ENCODE measurements at regions not wholly inside any gene's neighbourhood (a gene's known extent, or its start where the extent isn't known, plus 50 kb on each side); places are given as distances from the start of the nearest gene placed in this dataset.

- TF ChIP-seq HNRNPUL1 (IDR thresholded peaks at IDR 0.05; ENCODE audit: low read depth, low read length) (no peak), ERF (CRISPR knock-in tag; IDR thresholded peaks at IDR 0.05) (peak; percentile 92), POGK (CRISPR knock-in tag; conservative IDR thresholded peaks at IDR 0.05) (peak; percentile 92), ZFP1 (CRISPR knock-in tag; IDR thresholded peaks at IDR 0.05) (peak; percentile 92; the same call in 1 of the 2 replicates), ZNF225 (CRISPR knock-in tag; IDR thresholded peaks at IDR 0.05) (peak; percentile 62), NONO (IDR thresholded peaks at IDR 0.05) (no peak), NONO (CRISPR knock-in tag; conservative IDR thresholded peaks at IDR 0.05) (peak; percentile 94), CERS6 (CRISPR knock-in tag; IDR thresholded peaks at IDR 0.05) (no peak), POLR2G (IDR thresholded peaks at IDR 0.05; ENCODE audit: low read depth, low read length) (0 out of 2 replicates have a peak, but pooled peaks have one; percentile 27), PTBP1 (IDR thresholded peaks at IDR 0.05; ENCODE audit: low read depth, low read length, poor library complexity, severe bottlenecking) (no peak), RORA (CRISPR knock-in tag; IDR thresholded peaks at IDR 0.05) (no peak), ZNF598 (CRISPR knock-in tag; IDR thresholded peaks at IDR 0.05; ENCODE audit: borderline replicate concordance) (no peak), ELF4 (CRISPR knock-in tag; IDR thresholded peaks at IDR 0.05; ENCODE audit: borderline replicate concordance) (no peak), ZNF24 (IDR thresholded peaks at IDR 0.05) (no peak), MAX (IDR thresholded peaks at IDR 0.05) (peak; percentile 96), ZNF260 (CRISPR knock-in tag; IDR thresholded peaks at IDR 0.05; ENCODE audit: borderline replicate concordance, low read depth) (no peak), MLX (CRISPR knock-in tag; IDR thresholded peaks at IDR 0.05) (peak; percentile 93)
- TF ChIP-seq, protein P1, sequence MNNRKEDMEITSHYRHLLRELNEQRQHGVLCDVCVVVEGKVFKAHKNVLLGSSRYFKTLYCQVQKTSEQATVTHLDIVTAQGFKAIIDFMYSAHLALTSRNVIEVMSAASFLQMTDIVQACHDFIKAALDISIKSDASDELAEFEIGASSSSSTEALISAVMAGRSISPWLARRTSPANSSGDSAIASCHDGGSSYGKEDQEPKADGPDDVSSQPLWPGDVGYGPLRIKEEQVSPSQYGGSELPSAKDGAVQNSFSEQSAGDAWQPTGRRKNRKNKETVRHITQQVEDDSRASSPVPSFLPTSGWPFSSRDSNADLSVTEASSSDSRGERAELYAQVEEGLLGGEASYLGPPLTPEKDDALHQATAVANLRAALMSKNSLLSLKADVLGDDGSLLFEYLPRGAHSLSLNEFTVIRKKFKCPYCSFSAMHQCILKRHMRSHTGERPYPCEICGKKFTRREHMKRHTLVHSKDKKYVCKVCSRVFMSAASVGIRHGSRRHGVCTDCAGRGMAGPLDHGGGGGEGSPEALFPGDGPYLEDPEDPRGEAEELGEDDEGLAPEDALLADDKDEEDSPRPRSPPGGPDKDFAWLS (CRISPR knock-in tag; IDR thresholded peaks at IDR 0.05; ENCODE audit: borderline replicate concordance) = no peak
- TF ChIP-seq, protein P2, sequence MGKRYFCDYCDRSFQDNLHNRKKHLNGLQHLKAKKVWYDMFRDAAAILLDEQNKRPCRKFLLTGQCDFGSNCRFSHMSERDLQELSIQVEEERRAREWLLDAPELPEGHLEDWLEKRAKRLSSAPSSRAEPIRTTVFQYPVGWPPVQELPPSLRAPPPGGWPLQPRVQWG (CRISPR knock-in tag; IDR thresholded peaks at IDR 0.05; ENCODE audit: borderline replicate concordance, low read depth) = no peak
- TF ChIP-seq, protein P3, sequence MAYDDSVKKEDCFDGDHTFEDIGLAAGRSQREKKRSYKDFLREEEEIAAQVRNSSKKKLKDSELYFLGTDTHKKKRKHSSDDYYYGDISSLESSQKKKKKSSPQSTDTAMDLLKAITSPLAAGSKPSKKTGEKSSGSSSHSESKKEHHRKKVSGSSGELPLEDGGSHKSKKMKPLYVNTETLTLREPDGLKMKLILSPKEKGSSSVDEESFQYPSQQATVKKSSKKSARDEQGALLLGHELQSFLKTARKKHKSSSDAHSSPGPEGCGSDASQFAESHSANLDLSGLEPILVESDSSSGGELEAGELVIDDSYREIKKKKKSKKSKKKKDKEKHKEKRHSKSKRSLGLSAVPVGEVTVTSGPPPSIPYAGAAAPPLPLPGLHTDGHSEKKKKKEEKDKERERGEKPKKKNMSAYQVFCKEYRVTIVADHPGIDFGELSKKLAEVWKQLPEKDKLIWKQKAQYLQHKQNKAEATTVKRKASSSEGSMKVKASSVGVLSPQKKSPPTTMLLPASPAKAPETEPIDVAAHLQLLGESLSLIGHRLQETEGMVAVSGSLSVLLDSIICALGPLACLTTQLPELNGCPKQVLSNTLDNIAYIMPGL (CRISPR knock-in tag; IDR thresholded peaks at IDR 0.05; ENCODE audit: borderline replicate concordance in 1 of 2, low read depth in 1 of 2) = peak in 1 of 2 experiments; percentile 29; a peak in 1 of 4 replicates
Measured at GRCh38 chr5:173802670-173803165, 85.4 kb upstream of the CPEB4 start (continued).

Data from HepG2 (cell line).